Liver (tissue), 3 donors: ENCODE measurements at regions not wholly inside any gene's neighbourhood (a gene's known extent, or its start where the extent isn't known, plus 50 kb on each side); places are given as distances from the start of the nearest gene placed in this dataset.

ENCODE experiments used
- ATF3 ChIP-seq: IDR thresholded peaks from 2 replicates; pipeline ENCODE4 v1.6.1; 2016; ENCODE audit warnings: antibody characterized with exemption
- EGR1 ChIP-seq, 2 donors: IDR thresholded peaks; 2 replicates each; pipeline ENCODE4 v1.6.1; 2016 to 2018; ENCODE audit warnings: antibody characterized with exemption in 2 of 2, low read depth in 2 of 2
- FOXA1 ChIP-seq: IDR thresholded peaks from 2 replicates; pipeline ENCODE4 v1.6.1; 2016; ENCODE audit warnings: antibody characterized with exemption
- GABPA ChIP-seq, 2 donors: IDR thresholded peaks in 1 of 2; conservative IDR thresholded peaks in 1 of 2; 2 replicates each; pipeline ENCODE4 v1.6.1; 2016; ENCODE audit warnings: antibody characterized with exemption in 2 of 2, mild to moderate bottlenecking in 1 of 2, moderate library complexity in 1 of 2
- HNF4A ChIP-seq, 2 donors: conservative IDR thresholded peaks; 2 replicates each; pipeline ENCODE4 v1.6.1; 2016; ENCODE audit warnings: antibody characterized with exemption in 2 of 2, mild to moderate bottlenecking in 2 of 2
- JUND ChIP-seq, 2 donors: IDR thresholded peaks; 2 replicates each; pipeline ENCODE4 v1.6.1; 2016; ENCODE audit warnings: antibody characterized with exemption in 2 of 2
- RAD21 ChIP-seq, 2 donors: IDR thresholded peaks; 2 replicates each; pipeline ENCODE4 v1.6.1; 2016; ENCODE audit warnings: antibody characterized with exemption in 2 of 2, mild to moderate bottlenecking in 2 of 2
- SP1 ChIP-seq: IDR thresholded peaks from 2 replicates; pipeline ENCODE4 v1.6.1; 2018; ENCODE audit warnings: antibody characterized with exemption, mild to moderate bottlenecking
- TAF1 ChIP-seq: conservative IDR thresholded peaks from 2 replicates; pipeline ENCODE4 v1.6.1; 2016; ENCODE audit warnings: antibody characterized with exemption, mild to moderate bottlenecking
- YY1 ChIP-seq: IDR thresholded peaks from 2 replicates; pipeline ENCODE4 v1.6.1; 2016; ENCODE audit warnings: antibody characterized with exemption, mild to moderate bottlenecking
- TF ChIP-seq, protein P1 (sequence below): fragments of 150-350 bp; IDR thresholded peaks from 2 replicates; pipeline ENCODE4 v1.5.1; 2017; ENCODE audit warnings: improper control_type of control experiment, low read depth, low read length; ENCODE audit not compliant: missing input control
- TF ChIP-seq, protein P2 (sequence below): IDR thresholded peaks from 2 replicates; pipeline ENCODE4 v1.6.1; 2016; ENCODE audit warnings: antibody characterized with exemption, mild to moderate bottlenecking
- donor health status: healthy.
- donor health status: healthy.

DNA sequence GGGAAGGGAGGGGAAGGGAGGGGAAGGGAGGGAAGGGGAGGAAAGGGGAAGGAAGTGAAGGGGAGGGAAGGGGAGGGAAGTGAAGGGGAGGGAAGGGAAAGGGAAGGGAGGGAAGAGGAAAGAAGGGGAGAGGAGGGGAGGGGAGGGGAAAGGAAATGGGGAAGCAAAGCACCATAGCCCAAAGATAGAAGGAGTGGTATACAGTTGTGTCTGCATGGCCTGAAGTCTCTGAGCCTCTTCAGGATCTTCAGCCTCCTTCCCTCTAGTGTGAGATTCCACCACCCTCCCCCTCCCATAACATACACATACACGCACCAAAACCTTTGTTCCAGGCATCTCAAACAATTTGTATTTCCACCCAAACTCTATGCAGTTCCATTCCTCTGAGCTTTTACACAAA lies 96.2 kb upstream of the SERP2 start:
- TF ChIP-seq, protein P1, sequence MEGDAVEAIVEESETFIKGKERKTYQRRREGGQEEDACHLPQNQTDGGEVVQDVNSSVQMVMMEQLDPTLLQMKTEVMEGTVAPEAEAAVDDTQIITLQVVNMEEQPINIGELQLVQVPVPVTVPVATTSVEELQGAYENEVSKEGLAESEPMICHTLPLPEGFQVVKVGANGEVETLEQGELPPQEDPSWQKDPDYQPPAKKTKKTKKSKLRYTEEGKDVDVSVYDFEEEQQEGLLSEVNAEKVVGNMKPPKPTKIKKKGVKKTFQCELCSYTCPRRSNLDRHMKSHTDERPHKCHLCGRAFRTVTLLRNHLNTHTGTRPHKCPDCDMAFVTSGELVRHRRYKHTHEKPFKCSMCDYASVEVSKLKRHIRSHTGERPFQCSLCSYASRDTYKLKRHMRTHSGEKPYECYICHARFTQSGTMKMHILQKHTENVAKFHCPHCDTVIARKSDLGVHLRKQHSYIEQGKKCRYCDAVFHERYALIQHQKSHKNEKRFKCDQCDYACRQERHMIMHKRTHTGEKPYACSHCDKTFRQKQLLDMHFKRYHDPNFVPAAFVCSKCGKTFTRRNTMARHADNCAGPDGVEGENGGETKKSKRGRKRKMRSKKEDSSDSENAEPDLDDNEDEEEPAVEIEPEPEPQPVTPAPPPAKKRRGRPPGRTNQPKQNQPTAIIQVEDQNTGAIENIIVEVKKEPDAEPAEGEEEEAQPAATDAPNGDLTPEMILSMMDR, result no peak
- TF ChIP-seq RAD21 (IDR thresholded peaks at IDR 0.05) (no peak), YY1 (no peak), SP1 (no peak), TAF1 (no peak), FOXA1 (no peak), ATF3 (no peak), GABPA (IDR thresholded peaks at IDR 0.05 in 1 of 2, conservative IDR thresholded peaks at IDR 0.05 in 1 of 2) (no peak), JUND (IDR thresholded peaks at IDR 0.05) (no peak), HNF4A (conservative IDR thresholded peaks at IDR 0.05) (no peak), EGR1 (IDR thresholded peaks at IDR 0.05; ENCODE audit: low read depth in 2 of 2) (no peak)
- TF ChIP-seq, protein P2, sequence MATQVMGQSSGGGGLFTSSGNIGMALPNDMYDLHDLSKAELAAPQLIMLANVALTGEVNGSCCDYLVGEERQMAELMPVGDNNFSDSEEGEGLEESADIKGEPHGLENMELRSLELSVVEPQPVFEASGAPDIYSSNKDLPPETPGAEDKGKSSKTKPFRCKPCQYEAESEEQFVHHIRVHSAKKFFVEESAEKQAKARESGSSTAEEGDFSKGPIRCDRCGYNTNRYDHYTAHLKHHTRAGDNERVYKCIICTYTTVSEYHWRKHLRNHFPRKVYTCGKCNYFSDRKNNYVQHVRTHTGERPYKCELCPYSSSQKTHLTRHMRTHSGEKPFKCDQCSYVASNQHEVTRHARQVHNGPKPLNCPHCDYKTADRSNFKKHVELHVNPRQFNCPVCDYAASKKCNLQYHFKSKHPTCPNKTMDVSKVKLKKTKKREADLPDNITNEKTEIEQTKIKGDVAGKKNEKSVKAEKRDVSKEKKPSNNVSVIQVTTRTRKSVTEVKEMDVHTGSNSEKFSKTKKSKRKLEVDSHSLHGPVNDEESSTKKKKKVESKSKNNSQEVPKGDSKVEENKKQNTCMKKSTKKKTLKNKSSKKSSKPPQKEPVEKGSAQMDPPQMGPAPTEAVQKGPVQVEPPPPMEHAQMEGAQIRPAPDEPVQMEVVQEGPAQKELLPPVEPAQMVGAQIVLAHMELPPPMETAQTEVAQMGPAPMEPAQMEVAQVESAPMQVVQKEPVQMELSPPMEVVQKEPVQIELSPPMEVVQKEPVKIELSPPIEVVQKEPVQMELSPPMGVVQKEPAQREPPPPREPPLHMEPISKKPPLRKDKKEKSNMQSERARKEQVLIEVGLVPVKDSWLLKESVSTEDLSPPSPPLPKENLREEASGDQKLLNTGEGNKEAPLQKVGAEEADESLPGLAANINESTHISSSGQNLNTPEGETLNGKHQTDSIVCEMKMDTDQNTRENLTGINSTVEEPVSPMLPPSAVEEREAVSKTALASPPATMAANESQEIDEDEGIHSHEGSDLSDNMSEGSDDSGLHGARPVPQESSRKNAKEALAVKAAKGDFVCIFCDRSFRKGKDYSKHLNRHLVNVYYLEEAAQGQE, result no peak
